ENCODE measurements at regions not wholly inside any gene's neighbourhood (a gene's known extent, or its start where the extent isn't known, plus 50 kb on each side); places are given as distances from the start of the nearest gene placed in this dataset.

DNA sequence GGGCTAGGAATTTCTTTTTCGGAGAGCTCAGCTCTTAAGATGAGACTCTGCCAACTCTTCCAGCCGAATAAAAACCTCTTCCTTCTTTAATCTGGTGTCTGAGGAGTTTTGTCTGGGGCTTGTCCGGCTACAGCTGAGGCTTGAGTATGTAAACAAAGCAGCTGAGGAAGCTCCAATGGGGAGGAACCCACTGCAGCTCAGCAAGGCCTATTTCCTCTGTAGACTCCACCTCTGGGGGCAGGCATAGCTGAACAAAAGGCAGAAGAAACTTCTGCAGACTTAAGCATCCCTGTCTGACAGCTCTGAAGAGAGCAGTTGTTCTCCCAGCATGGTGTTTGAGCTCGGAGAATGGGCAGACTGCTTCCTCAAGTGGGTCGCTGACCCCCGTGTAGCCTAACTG, 838.7 kb downstream of the CCDC85A start:
- Histone ChIP-seq H4K91ac (replicated peaks; ENCODE audit: insufficient read length, low read length) (no peak overlapping the region), H3K4me3 (ENCODE audit: extremely low read depth in 1 of 4, insufficient read depth in 2 of 4, low read depth in 3 of 4, low read length in 4 of 4) (no peak overlapping the region), H3K18ac (ENCODE audit: extremely low read depth, low read length) (no peak overlapping the region), H2BK5ac (ENCODE audit: low read depth, low read length) (no peak overlapping the region), H4K5ac (ENCODE audit: insufficient read length, low read depth, low read length) (no peak overlapping the region), H3K79me2 (ENCODE audit: control insufficient read depth in 1 of 2, insufficient read depth in 2 of 2, low read length in 2 of 2) (no peaks in the 10 kb centered on the region), H3K79me1 (ENCODE audit: low read depth, low read length) (no peaks in the 10 kb centered on the region), H2BK120ac (replicated peaks; ENCODE audit: low read depth, low read length) (no peak overlapping the region), H3K27ac (ENCODE audit: low read depth, low read length) (no peak overlapping the region), H3K4ac (replicated peaks; ENCODE audit: insufficient read length, low read depth, low read length) (no peak overlapping the region), H3K23me2 (ENCODE audit: low read depth, low read length) (no peaks in the 10 kb centered on the region), H2BK20ac (ENCODE audit: low read length) (no peak overlapping the region), H2BK15ac (ENCODE audit: low read length) (no peak overlapping the region), H3K9ac (replicated peaks in 1 of 4; ENCODE audit: extremely low read depth in 1 of 4, low read depth in 3 of 4, low read length in 3 of 4) (no peak overlapping the region), H2AFZ (ENCODE audit: low read length) (no peak overlapping the region), H3K4me1 (replicated peaks in 1 of 4; ENCODE audit: control insufficient read depth in 3 of 4, insufficient read depth in 4 of 4, low read length in 3 of 4) (no peaks in the 10 kb centered on the region), H3K23ac (ENCODE audit: insufficient read length) (no peak overlapping the region), H3K36me3 (ENCODE audit: control insufficient read depth in 2 of 4, insufficient read depth in 4 of 4, low read length in 3 of 4) (no peaks in the 10 kb centered on the region), H3K27me3 (replicated peaks in 1 of 4; ENCODE audit: control insufficient read depth in 3 of 4, extremely low read depth in 1 of 4, insufficient read depth in 3 of 4, low read length in 3 of 4) (no peaks in the 10 kb centered on the region), H4K8ac (ENCODE audit: extremely low read depth, insufficient read depth, low read length) (no peak overlapping the region), H4K20me1 (replicated peaks in 1 of 2; ENCODE audit: control insufficient read depth in 1 of 2, insufficient read depth in 2 of 2, low read length in 2 of 2) (no peaks in the 10 kb centered on the region), H2BK12ac (ENCODE audit: low read depth, low read length) (no peak overlapping the region), H3K9me3 (ENCODE audit: insufficient read depth in 2 of 2, low read depth in 1 of 2, low read length in 1 of 2) (peaks cover 6 to 12% of the 10 kb centered on the region in 2 experiments; a peak in 2 of 4 replicates), H3K4me2 (ENCODE audit: insufficient read depth in 1 of 2, low read depth in 2 of 2, low read length in 2 of 2) (no peak overlapping the region), H2AK5ac (ENCODE audit: low read depth, low read length) (no peak overlapping the region), H3K56ac (replicated peaks; ENCODE audit: insufficient read length, low read depth, low read length) (no peak overlapping the region), H3K14ac (ENCODE audit: insufficient read length) (no peak overlapping the region)
- WGBS, 2 experiments (ENCODE audit: extremely low coverage in 1 of 2, insufficient coverage in 1 of 2, insufficient read length in 1 of 2, insufficient replicate concordance in 2 of 2, low coverage in 1 of 2, low lambda C conversion rate in 2 of 2, missing lambda C conversion rate in 1 of 2) = 87% methylated on average over 6 of the region's 6 CpGs; no CpG with 5 or more reads in 1 of the 2 experiments
- POLR2A ChIA-PET (ENCODE audit: partially characterized antibody) = no interaction called here
- CTCF ChIA-PET (ENCODE audit: partially characterized antibody) = interaction anchor here (0.8 to 1.3 kb wide), 4 partner anchors 19 to 133 kb away, joined by 3 to 4 read pairs (median 3); no protein-coding TSS in a partner anchor
- FAIRE-seq = no peak
- DNase-seq (ENCODE audit: low read depth in 1 of 2, low spot score in 2 of 2) = no peak
- TF ChIP-seq HDAC2 (IDR thresholded peaks at IDR 0.05; ENCODE audit: borderline replicate concordance in 1 of 2, low read depth in 2 of 2, low read length in 2 of 2) (no peak), MAFK (IDR thresholded peaks at IDR 0.05; ENCODE audit: low read depth, low read length) (no peak), SP2 (IDR thresholded peaks at IDR 0.05; ENCODE audit: low read length) (no peak), RBBP5 (IDR thresholded peaks at IDR 0.05; ENCODE audit: borderline replicate concordance, low read depth, low read length) (no peak), SUZ12 (IDR thresholded peaks at IDR 0.05; ENCODE audit: low read length) (no peak), KDM5A (IDR thresholded peaks at IDR 0.05; ENCODE audit: low read length) (no peak), SP1 (IDR thresholded peaks at IDR 0.05; ENCODE audit: low read depth, low read length) (no peak), RXRA (IDR thresholded peaks at IDR 0.05; ENCODE audit: insufficient read depth, low read depth, low read length) (no peak), HDAC6 (IDR thresholded peaks at IDR 0.05; ENCODE audit: low read depth, low read length) (no peak), TCF12 (IDR thresholded peaks at IDR 0.05; ENCODE audit: low read depth, low read length) (no peak), POU5F1 (IDR thresholded peaks at IDR 0.05; ENCODE audit: low read depth, low read length) (no peak), SIX5 (IDR thresholded peaks at IDR 0.05; ENCODE audit: low read depth, low read length) (no peak)
- TF ChIP-seq, protein P1, sequence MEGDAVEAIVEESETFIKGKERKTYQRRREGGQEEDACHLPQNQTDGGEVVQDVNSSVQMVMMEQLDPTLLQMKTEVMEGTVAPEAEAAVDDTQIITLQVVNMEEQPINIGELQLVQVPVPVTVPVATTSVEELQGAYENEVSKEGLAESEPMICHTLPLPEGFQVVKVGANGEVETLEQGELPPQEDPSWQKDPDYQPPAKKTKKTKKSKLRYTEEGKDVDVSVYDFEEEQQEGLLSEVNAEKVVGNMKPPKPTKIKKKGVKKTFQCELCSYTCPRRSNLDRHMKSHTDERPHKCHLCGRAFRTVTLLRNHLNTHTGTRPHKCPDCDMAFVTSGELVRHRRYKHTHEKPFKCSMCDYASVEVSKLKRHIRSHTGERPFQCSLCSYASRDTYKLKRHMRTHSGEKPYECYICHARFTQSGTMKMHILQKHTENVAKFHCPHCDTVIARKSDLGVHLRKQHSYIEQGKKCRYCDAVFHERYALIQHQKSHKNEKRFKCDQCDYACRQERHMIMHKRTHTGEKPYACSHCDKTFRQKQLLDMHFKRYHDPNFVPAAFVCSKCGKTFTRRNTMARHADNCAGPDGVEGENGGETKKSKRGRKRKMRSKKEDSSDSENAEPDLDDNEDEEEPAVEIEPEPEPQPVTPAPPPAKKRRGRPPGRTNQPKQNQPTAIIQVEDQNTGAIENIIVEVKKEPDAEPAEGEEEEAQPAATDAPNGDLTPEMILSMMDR (IDR thresholded peaks at IDR 0.05; ENCODE audit: control extremely low read depth in 1 of 3, insufficient read depth in 1 of 3, low read depth in 1 of 3, low read length in 3 of 3) = no peak

Data from H1 (cell line).